GM10266 (cell line): ENCODE measurements at regions not wholly inside any gene's neighbourhood (a gene's known extent, or its start where the extent isn't known, plus 50 kb on each side); places are given as distances from the start of the nearest gene placed in this dataset.

Experiments used
- DNase-seq: peaks from one replicate; pipeline ENCODE4 v3.0.0; 2012; ENCODE audit errors: extremely low spot score
- CTCF ChIP-seq: IDR thresholded peaks from 2 replicates; pipeline ENCODE4 v1.5.1; 2012; ENCODE audit warnings: mild to moderate bottlenecking, low read depth; ENCODE audit not compliant: control insufficient read depth, insufficient read depth; ENCODE audit errors: missing control alignments

GRCh38 chr2:125886153-125886552 lies 769.8 kb upstream of the GYPC start:
- no peak for TF ChIP-seq CTCF
- DNase-seq, result no peak

GRCh38 chr2:125901278-125901677 lies 754.7 kb upstream of the GYPC start:
- DNase-seq, result no peak
- TF ChIP-seq CTCF, result no peak

DNA sequence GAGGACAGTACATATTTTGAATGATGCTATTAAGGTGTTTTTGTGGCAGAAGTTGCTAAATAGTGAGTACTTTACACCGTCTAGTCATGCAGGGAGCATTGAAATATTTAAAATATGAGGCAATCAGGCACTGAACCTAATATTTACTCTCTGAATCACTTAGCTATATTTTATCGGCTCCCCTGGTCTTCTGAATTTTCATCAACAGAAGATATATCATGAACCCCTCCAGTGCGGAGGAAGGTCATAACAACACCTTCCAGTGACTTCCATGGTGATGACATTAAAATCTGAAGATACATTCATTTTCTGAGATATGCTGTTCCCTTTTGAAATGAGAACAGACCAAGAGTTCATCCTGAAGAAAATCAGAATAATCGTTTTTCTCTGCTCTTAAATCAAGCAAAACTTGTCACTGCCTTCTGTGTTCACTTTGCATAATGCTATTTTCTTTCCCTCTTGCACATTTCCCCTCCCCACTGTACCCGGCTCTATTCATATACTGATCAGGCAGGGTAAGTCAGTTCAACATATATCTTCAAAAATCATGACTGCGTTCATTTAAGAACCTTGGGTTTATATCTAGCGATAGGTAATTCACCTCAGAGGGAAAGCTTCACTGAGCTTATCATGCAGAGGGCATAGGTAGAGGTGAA lies 729.9 kb upstream of the GYPC start:
- TF ChIP-seq CTCF, result no peak
- no peak for DNase-seq

DNA sequence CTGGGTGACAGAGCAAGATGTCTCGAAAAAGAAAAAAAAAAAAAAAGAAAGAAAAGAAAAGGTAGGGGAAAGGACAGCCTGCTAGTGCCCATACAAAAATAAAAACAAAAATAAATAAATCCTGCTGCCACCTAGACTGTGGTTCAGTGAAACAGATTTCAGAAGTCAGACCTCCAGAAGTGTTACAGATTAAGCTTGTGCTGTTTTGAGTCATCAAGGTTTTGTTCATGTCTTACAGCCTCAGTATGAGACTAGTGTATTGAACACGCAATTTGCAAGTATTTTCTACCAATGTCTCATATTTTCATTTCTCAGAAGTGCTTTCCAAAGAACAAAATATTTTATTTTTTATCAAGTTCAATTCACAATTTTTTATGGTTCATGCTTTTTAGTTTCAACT lies 720.4 kb upstream of the GYPC start:
- DNase-seq, result no peak
- no peak for TF ChIP-seq CTCF

- DNase-seq, result no peak
- no peak for TF ChIP-seq CTCF
Observed at GRCh38 chr2:125942585-125943424, 713.2 kb upstream of the GYPC start.

GRCh38 chr2:125959047-125959446 lies 696.9 kb upstream of the GYPC start:
- no peak for DNase-seq
- TF ChIP-seq CTCF, result no peak

GRCh38 chr2:125961739-125962138 lies 694.2 kb upstream of the GYPC start:
- DNase-seq, result no peak
- no peak for TF ChIP-seq CTCF
